Endothelial cell of umbilical vein (primary cell): ENCODE measurements at regions not wholly inside any gene's neighbourhood (a gene's known extent, or its start where the extent isn't known, plus 50 kb on each side); places are given as distances from the start of the nearest gene placed in this dataset.

Experiments
- POLR2AphosphoS5 ChIP-seq: IDR thresholded peaks from 2 replicates; pipeline ENCODE4 v1.6.1; 2012; ENCODE audit warnings: low read depth, mild to moderate bottlenecking, control low read depth, low read length, moderate library complexity; ENCODE audit not compliant: insufficient read depth
- TF ChIP-seq, protein P1 (sequence below), 2 donors: IDR thresholded peaks; 1 replicate in 1 of 2; 2 replicates in 1 of 2; pipeline ENCODE4 v1.5.1; 2011; ENCODE audit warnings: low read length in 2 of 2, mild to moderate bottlenecking in 2 of 2, moderate library complexity in 2 of 2, control low read depth in 1 of 2, inconsistent platforms in 1 of 2, low read depth in 1 of 2; ENCODE audit not compliant: insufficient read depth in 1 of 2; ENCODE audit errors: extremely low read depth in 1 of 2
- TF ChIP-seq, protein P2 (sequence below): IDR thresholded peaks from 2 replicates; pipeline ENCODE4 v1.6.1; 2011; ENCODE audit not compliant: insufficient read depth, insufficient read length

DNA sequence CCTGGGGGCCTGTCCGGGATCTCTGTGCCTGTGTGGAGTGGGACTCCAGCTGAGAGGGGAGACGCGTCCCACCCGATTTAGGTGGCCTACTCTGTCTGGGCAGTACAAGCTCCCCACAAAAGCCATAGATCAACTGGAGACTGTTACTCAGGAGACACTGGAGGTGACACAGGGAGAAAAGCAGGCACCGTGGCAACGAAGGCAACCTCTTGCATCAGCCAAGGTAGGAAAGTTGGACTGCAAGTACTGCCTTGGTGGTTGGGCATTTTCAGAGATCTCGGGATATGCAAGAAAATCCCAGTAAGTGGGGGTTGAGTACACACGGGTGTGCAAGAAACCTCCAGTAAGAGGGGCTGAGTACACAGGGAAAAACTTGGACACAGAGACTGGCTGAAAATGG, 1060.0 kb upstream of the MIR17HG start:
- TF ChIP-seq, protein P1, sequence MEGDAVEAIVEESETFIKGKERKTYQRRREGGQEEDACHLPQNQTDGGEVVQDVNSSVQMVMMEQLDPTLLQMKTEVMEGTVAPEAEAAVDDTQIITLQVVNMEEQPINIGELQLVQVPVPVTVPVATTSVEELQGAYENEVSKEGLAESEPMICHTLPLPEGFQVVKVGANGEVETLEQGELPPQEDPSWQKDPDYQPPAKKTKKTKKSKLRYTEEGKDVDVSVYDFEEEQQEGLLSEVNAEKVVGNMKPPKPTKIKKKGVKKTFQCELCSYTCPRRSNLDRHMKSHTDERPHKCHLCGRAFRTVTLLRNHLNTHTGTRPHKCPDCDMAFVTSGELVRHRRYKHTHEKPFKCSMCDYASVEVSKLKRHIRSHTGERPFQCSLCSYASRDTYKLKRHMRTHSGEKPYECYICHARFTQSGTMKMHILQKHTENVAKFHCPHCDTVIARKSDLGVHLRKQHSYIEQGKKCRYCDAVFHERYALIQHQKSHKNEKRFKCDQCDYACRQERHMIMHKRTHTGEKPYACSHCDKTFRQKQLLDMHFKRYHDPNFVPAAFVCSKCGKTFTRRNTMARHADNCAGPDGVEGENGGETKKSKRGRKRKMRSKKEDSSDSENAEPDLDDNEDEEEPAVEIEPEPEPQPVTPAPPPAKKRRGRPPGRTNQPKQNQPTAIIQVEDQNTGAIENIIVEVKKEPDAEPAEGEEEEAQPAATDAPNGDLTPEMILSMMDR (IDR thresholded peaks at IDR 0.05; ENCODE audit: extremely low read depth in 1 of 2, insufficient read depth in 1 of 2, low read depth in 1 of 2, low read length in 2 of 2) = no peak
- TF ChIP-seq, protein P2, sequence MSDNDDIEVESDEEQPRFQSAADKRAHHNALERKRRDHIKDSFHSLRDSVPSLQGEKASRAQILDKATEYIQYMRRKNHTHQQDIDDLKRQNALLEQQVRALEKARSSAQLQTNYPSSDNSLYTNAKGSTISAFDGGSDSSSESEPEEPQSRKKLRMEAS = no peak
- TF ChIP-seq POLR2AphosphoS5 = no peak
